GM19468 (cell line): ENCODE measurements at regions not wholly inside any gene's neighbourhood (a gene's known extent, or its start where the extent isn't known, plus 50 kb on each side); places are given as distances from the start of the nearest gene placed in this dataset.

ENCODE experiments used
- ATAC-seq: cut with Tn5 transposase; IDR thresholded peaks from one replicate; pipeline ENCODE4 v1.9.1; 2021; ENCODE audit warnings: mild to moderate bottlenecking, moderate library complexity, moderate number of reproducible peaks; ENCODE audit not compliant: unreplicated experiment; ENCODE audit errors: extremely low read depth

DNA sequence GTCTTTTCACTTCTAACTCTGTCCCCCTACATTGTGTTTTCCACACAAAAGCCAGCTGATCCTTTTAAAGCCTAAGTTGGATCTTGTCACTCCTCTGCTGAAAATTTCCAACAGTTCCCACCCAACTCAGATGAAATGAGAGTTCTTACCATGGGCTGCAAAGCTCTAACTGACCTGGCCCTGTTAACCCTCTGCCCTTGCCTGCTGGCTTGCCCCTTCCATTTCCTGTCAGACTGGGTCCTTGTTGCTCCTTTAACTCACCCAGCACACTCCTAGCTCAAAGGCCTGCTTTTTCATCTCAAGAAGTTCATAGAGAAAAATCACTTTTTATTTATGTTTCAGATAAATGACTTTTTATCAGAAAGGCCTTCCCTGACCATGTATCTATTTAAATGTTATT, 66.5 kb upstream of the HEY2 start:
- ATAC-seq, result no peak

DNA sequence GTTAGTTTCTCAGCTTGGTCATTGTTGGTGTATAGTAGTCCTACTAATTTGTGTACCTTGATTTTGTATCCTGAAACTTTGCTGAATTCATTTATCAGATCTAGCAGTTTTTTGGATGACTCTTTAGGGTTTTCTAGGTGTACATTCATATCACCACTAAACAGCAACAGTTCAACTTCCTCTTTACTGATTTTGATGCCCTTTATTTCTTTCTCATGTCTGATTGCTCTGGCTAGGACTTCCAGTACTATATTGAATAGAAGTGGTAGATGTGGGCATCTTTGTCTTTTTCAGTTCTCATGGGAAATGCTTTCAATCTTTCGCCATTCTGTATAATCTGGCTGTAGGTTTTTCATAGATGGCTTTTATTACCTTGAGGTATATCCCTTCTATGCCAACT, 61.3 kb upstream of the HEY2 start:
- no peak for ATAC-seq

DNA sequence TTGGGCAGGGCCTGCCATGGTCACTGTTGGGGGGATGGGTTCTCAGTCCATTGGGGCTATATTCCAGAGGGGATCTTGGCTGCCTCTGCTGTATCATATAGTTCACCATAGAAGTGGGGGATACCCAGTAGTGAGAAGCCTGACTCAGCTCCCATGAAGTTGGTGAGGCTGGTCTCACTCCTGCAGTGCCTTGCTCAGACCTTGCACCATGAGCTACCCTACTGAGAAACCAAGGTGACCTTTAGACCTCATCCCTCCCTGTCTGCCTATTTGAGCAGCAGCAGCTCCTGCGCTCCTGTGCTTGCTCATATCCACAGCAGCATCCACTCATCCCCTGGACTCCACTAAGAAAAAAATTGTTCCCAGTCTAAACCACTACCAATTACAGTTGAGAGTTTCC, 56.0 kb upstream of the HEY2 start:
- ATAC-seq, result no peak

DNA sequence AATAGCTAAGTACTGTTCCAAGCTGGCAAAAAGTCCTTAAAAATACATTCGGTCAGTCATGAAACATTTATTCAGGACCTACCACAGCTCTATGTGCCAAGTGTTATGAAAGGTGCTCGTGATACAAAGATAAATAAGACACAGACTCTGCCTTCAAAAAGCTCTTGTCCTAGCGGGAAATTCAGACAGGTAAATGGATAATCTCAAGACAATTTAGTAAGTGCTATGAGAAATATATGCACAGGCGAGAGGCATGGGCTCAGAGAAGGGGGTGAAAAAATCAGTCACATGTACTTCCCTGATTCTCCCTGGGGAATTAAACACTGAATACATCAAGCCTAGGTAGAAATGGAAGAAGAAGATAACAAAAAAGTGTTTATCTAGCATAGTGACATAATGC, 49.8 kb upstream of the HEY2 start:
- ATAC-seq, result no peak
